ENCODE measurements at regions not wholly inside any gene's neighbourhood (a gene's known extent, or its start where the extent isn't known, plus 50 kb on each side); places are given as distances from the start of the nearest gene placed in this dataset.

DNA sequence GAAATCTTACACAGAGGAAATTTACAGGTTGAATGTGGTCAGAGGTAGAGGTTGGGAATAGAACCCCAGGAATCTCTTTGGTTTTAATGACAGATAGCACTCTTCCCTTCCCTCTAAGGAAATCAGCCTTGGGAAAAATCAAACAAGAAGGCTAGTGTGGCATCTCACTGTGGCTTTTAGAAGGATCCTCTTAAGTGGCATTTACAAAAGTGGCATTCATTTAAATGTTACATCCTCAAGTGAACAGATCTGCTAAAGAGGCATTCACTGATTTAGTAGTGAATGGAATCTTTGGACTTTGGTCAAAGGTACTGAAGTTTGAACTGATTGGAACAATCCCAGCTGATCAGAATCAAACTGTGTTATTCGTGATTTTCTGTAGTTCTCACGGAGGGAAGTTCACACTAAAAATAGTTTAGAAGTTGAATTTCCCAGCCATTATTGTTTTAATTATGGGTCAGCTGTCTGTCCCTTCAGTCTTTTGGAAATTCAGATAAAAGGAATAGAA, 136.5 kb upstream of the FN1 start:
- H3F3A ChIP-seq (ENCODE audit: insufficient read depth, low read length, poor library complexity, severe bottlenecking) = no peaks in the 10 kb centered on the region
- H3K79me2 ChIP-seq (replicated peaks; ENCODE audit: insufficient read depth, low read length) = no peaks in the 10 kb centered on the region
- no peak overlapping the region for H3K9ac ChIP-seq (ENCODE audit: low read length)
- H3K36me3 ChIP-seq (ENCODE audit: insufficient read depth, low read length) = no peaks in the 10 kb centered on the region
- H3K9me3 ChIP-seq (ENCODE audit: low read length) = no peaks in the 10 kb centered on the region
- H3K4me2 ChIP-seq (ENCODE audit: low read length) = no peak overlapping the region
- H3K27ac ChIP-seq (ENCODE audit: low read length) = no peak overlapping the region
- TF ChIP-seq EZH2 (IDR thresholded peaks at IDR 0.05; ENCODE audit: borderline replicate concordance, insufficient read depth, low read length, poor library complexity, severe bottlenecking) (no peak), EP300 (conservative IDR thresholded peaks at IDR 0.05; ENCODE audit: poor library complexity, severe bottlenecking) (no peak)
- no peak overlapping the region for H2AFZ ChIP-seq (ENCODE audit: low read depth, low read length)
- no peaks in the 10 kb centered on the region for H4K20me1 ChIP-seq (ENCODE audit: insufficient read depth)
- H3K4me3 ChIP-seq (ENCODE audit: low read length) = no peak overlapping the region
- no peaks in the 10 kb centered on the region for H3K9me2 ChIP-seq (ENCODE audit: insufficient read depth, low read length)
- H3K27me3 ChIP-seq (ENCODE audit: insufficient read depth, low read depth, low read length) = no peaks in the 10 kb centered on the region

- H3K9me3 ChIP-seq (ENCODE audit: low read length) = no peaks in the 10 kb centered on the region
- no peaks in the 10 kb centered on the region for H3K9me2 ChIP-seq (ENCODE audit: insufficient read depth, low read length)
- H3K9ac ChIP-seq (ENCODE audit: low read length) = no peak overlapping the region
- H3K79me2 ChIP-seq (replicated peaks; ENCODE audit: insufficient read depth, low read length) = no peaks in the 10 kb centered on the region
- H3K4me3 ChIP-seq (ENCODE audit: low read length) = no peak overlapping the region
- TF ChIP-seq POLR2AphosphoS5 (IDR thresholded peaks at IDR 0.05) = no peak
- no peak for TF ChIP-seq EZH2 (IDR thresholded peaks at IDR 0.05; ENCODE audit: borderline replicate concordance, insufficient read depth, low read length, poor library complexity, severe bottlenecking)
- no peak for TF ChIP-seq TAF1 (IDR thresholded peaks at IDR 0.05; ENCODE audit: low read depth)
- no peak for TF ChIP-seq MXI1 (conservative IDR thresholded peaks at IDR 0.05; ENCODE audit: poor library complexity, severe bottlenecking)
- no peak for TF ChIP-seq RAD21 (conservative IDR thresholded peaks at IDR 0.05)
- H2AFZ ChIP-seq (ENCODE audit: low read depth, low read length) = no peak overlapping the region
- no peaks in the 10 kb centered on the region for H3F3A ChIP-seq (ENCODE audit: insufficient read depth, low read length, poor library complexity, severe bottlenecking)
- no peaks in the 10 kb centered on the region for H3K27me3 ChIP-seq (ENCODE audit: insufficient read depth, low read depth, low read length)
- H3K4me2 ChIP-seq (ENCODE audit: low read length) = no peak overlapping the region
- no peaks in the 10 kb centered on the region for H3K36me3 ChIP-seq (ENCODE audit: insufficient read depth, low read length)
- H3K27ac ChIP-seq (ENCODE audit: low read length) = no peak overlapping the region
- no peaks in the 10 kb centered on the region for H4K20me1 ChIP-seq (ENCODE audit: insufficient read depth)
These were observed 135.8 kb upstream of the FN1 start for GRCh38 chr2:215571689-215572088.

GRCh38 chr2:215567504-215567903, 131.6 kb upstream of the FN1 start:
- no peaks in the 10 kb centered on the region for H4K20me1 ChIP-seq (ENCODE audit: insufficient read depth)
- H3K4me3 ChIP-seq (ENCODE audit: low read length) = no peak overlapping the region
- H3K27ac ChIP-seq (ENCODE audit: low read length) = no peak overlapping the region
- H3K79me2 ChIP-seq (replicated peaks; ENCODE audit: insufficient read depth, low read length) = no peaks in the 10 kb centered on the region
- no peak overlapping the region for H3K4me2 ChIP-seq (ENCODE audit: low read length)
- no peaks in the 10 kb centered on the region for H3K27me3 ChIP-seq (ENCODE audit: insufficient read depth, low read depth, low read length)
- H2AFZ ChIP-seq (ENCODE audit: low read depth, low read length) = no peak overlapping the region
- H3K9me3 ChIP-seq (ENCODE audit: low read length) = no peaks in the 10 kb centered on the region
- no peaks in the 10 kb centered on the region for H3F3A ChIP-seq (ENCODE audit: insufficient read depth, low read length, poor library complexity, severe bottlenecking)
- TF ChIP-seq TAF1 (IDR thresholded peaks at IDR 0.05; ENCODE audit: low read depth) = no peak
- no peak for TF ChIP-seq SMC3 (conservative IDR thresholded peaks at IDR 0.05; ENCODE audit: poor library complexity)
- TF ChIP-seq, protein P1, sequence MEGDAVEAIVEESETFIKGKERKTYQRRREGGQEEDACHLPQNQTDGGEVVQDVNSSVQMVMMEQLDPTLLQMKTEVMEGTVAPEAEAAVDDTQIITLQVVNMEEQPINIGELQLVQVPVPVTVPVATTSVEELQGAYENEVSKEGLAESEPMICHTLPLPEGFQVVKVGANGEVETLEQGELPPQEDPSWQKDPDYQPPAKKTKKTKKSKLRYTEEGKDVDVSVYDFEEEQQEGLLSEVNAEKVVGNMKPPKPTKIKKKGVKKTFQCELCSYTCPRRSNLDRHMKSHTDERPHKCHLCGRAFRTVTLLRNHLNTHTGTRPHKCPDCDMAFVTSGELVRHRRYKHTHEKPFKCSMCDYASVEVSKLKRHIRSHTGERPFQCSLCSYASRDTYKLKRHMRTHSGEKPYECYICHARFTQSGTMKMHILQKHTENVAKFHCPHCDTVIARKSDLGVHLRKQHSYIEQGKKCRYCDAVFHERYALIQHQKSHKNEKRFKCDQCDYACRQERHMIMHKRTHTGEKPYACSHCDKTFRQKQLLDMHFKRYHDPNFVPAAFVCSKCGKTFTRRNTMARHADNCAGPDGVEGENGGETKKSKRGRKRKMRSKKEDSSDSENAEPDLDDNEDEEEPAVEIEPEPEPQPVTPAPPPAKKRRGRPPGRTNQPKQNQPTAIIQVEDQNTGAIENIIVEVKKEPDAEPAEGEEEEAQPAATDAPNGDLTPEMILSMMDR (IDR thresholded peaks at IDR 0.05; ENCODE audit: poor library complexity, severe bottlenecking) = no peak
- no peak for TF ChIP-seq REST (IDR thresholded peaks at IDR 0.05; ENCODE audit: borderline replicate concordance)
- TF ChIP-seq MXI1 (conservative IDR thresholded peaks at IDR 0.05; ENCODE audit: poor library complexity, severe bottlenecking) = no peak
- no peak for TF ChIP-seq RAD21 (conservative IDR thresholded peaks at IDR 0.05)
- no peak for TF ChIP-seq POLR2AphosphoS5 (IDR thresholded peaks at IDR 0.05)
- TF ChIP-seq EP300 (conservative IDR thresholded peaks at IDR 0.05; ENCODE audit: poor library complexity, severe bottlenecking) = no peak
- TF ChIP-seq EZH2 (IDR thresholded peaks at IDR 0.05; ENCODE audit: borderline replicate concordance, insufficient read depth, low read length, poor library complexity, severe bottlenecking) = no peak
- H3K9me2 ChIP-seq (ENCODE audit: insufficient read depth, low read length) = no peaks in the 10 kb centered on the region
- no peaks in the 10 kb centered on the region for H3K36me3 ChIP-seq (ENCODE audit: insufficient read depth, low read length)
- no peak overlapping the region for H3K9ac ChIP-seq (ENCODE audit: low read length)

All from neural cell (in vitro differentiated cells).